ENCODE measurements at regions not wholly inside any gene's neighbourhood (a gene's known extent, or its start where the extent isn't known, plus 50 kb on each side); places are given as distances from the start of the nearest gene placed in this dataset.

GRCh38 chr5:10875201-10875768 is 114.3 kb upstream of the DAP start:
- no peak for DNase-seq

- DNase-seq: no peak
Observed at GRCh38 chr5:10874541-10874940, 113.5 kb upstream of the DAP start.

GRCh38 chr5:10870791-10871190 is 109.8 kb upstream of the DAP start:
- DNase-seq: no peak

- no peak for DNase-seq
Observed at GRCh38 chr5:10868956-10869355, 107.9 kb upstream of the DAP start.

GRCh38 chr5:10867389-10868303 is 106.6 kb upstream of the DAP start:
- no peak for DNase-seq

- DNase-seq: no peak
Observed at GRCh38 chr5:10866913-10867312, 105.9 kb upstream of the DAP start.

GRCh38 chr5:10863763-10864383 is 102.8 kb upstream of the DAP start:
- DNase-seq: peak; percentile 61 to 69

- no peak for DNase-seq
Observed at GRCh38 chr5:10862085-10862484, 101.1 kb upstream of the DAP start.

- no peak for DNase-seq
Observed at GRCh38 chr5:10861423-10861790, 100.4 kb upstream of the DAP start.

- no peak for DNase-seq
Observed at GRCh38 chr5:10860645-10861422, 99.8 kb upstream of the DAP start.

- DNase-seq: no peak
Observed at GRCh38 chr5:10860196-10860543, 99.1 kb upstream of the DAP start.

- DNase-seq: no peak
Observed at GRCh38 chr5:10859393-10860195, 98.6 kb upstream of the DAP start.

GRCh38 chr5:10858945-10859344 is 97.9 kb upstream of the DAP start:
- DNase-seq: no peak

GRCh38 chr5:10858307-10858706 is 97.3 kb upstream of the DAP start:
- DNase-seq: no peak

- DNase-seq: no peak
Observed at GRCh38 chr5:10857338-10857733, 96.3 kb upstream of the DAP start.

- DNase-seq: peak; percentile 27 to 29
Observed at GRCh38 chr5:10856683-10857337, 95.8 kb upstream of the DAP start.

GRCh38 chr5:10856071-10856470 is 95.0 kb upstream of the DAP start:
- DNase-seq: no peak

GRCh38 chr5:10854506-10855277 is 93.7 kb upstream of the DAP start:
- no peak for DNase-seq

- no peak for DNase-seq
Observed at GRCh38 chr5:10853154-10853553, 92.1 kb upstream of the DAP start.

GRCh38 chr5:10849278-10849677 is 88.2 kb upstream of the DAP start:
- no peak for DNase-seq

- no peak for DNase-seq
Observed at GRCh38 chr5:10844016-10844415, 83.0 kb upstream of the DAP start.

Measured in stimulated activated CD4-positive, alpha-beta T cell treated with anti-CD3 and anti-CD28 coated beads, Interleukin-2, amount 100 ng/mL, for 48 hours (primary cell).